ENCODE measurements at regions not wholly inside any gene's neighbourhood (a gene's known extent, or its start where the extent isn't known, plus 50 kb on each side); places are given as distances from the start of the nearest gene placed in this dataset.

DNA sequence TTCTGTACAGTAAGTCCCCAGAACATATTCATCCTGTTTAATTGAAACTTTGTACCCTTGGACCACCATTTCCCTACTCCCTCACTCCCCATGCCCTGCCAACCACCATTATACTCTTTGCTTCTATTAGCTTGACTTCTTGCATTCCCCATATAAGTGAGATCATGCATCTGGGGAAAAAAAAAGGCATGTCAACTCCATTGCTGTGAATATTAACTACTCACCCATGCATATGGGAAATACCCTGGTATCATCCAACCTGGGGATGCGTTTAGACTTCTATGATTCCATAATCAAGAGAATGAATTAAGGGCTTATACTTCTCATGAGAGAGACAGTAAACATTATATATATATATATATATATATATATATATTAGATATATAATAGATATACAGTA, 659.4 kb upstream of the C9orf72 start:
- TF ChIP-seq CTCF (IDR thresholded peaks at IDR 0.05; ENCODE audit: low read length, missing control alignments) = no peak

GRCh38 chr9:28234133-28234893, 661.0 kb upstream of the C9orf72 start:
- H3K4me3 ChIP-seq (replicated peaks; ENCODE audit: low read depth, low read length) = no peak overlapping the region
- no peak for DNase-seq (ENCODE audit: low read depth)
- TF ChIP-seq CTCF (IDR thresholded peaks at IDR 0.05; ENCODE audit: low read length, missing control alignments) = no peak

More for the DNA sequence above, 659.4 kb upstream of the C9orf72 start:
- no peak overlapping the region for H3K4me3 ChIP-seq (replicated peaks; ENCODE audit: low read depth, low read length)
- DNase-seq (ENCODE audit: low read depth) = no peak

- H3K4me3 ChIP-seq (replicated peaks; ENCODE audit: low read depth, low read length) = no peak overlapping the region
- DNase-seq (ENCODE audit: low read depth) = peak; percentile 32
- TF ChIP-seq CTCF (IDR thresholded peaks at IDR 0.05; ENCODE audit: low read length, missing control alignments) = no peak
These were observed 661.6 kb upstream of the C9orf72 start for GRCh38 chr9:28234894-28235277.

GRCh38 chr9:28249424-28249823, 676.1 kb upstream of the C9orf72 start:
- no peak for TF ChIP-seq CTCF (IDR thresholded peaks at IDR 0.05; ENCODE audit: low read length, missing control alignments)
- no peak overlapping the region for H3K4me3 ChIP-seq (replicated peaks; ENCODE audit: low read depth, low read length)
- DNase-seq (ENCODE audit: low read depth) = no peak

DNA sequence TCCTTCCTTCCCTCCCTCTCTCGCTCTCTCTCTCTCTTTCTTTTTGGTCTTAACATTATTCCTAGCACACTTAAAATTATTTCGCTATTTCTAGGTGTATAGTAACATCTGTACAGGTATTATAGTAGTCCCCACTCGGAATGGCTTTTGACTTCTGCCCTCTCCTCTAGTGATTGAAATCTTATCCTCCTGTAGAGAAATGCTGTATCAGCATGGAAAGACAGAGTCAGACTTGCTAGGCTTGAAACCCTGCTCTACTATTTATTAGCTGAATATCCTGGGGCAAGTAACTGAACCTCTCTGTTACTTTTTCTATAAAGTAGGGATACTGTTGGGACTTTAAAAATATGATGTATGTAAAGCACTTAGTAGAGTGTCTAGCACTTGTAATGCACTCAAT, 681.9 kb upstream of the C9orf72 start:
- no peak for DNase-seq (ENCODE audit: low read depth)
- no peak overlapping the region for H3K4me3 ChIP-seq (replicated peaks; ENCODE audit: low read depth, low read length)
- TF ChIP-seq CTCF (IDR thresholded peaks at IDR 0.05; ENCODE audit: low read length, missing control alignments) = no peak

DNA sequence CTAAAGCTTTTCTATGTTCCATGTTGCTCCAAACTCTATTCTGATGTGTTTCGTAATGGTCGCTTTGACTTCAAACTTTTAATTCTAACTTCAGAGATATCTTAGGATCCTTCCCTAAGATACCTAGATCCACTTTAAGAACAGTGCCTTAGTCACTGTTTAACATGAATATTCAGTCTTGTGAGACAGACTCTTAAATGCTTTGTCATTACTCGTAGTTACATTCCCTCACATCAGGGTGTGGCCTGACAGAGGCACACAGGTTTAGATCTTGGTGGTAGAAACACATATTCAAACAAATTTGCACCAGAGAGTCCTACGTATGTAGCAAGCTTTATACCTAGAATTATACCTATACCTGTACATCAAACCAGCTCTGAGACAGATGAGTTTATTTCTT, 687.0 kb upstream of the C9orf72 start:
- H3K4me3 ChIP-seq (replicated peaks; ENCODE audit: low read depth, low read length) = no peak overlapping the region
- no peak for TF ChIP-seq CTCF (IDR thresholded peaks at IDR 0.05; ENCODE audit: low read length, missing control alignments)
- DNase-seq (ENCODE audit: low read depth) = no peak

DNA sequence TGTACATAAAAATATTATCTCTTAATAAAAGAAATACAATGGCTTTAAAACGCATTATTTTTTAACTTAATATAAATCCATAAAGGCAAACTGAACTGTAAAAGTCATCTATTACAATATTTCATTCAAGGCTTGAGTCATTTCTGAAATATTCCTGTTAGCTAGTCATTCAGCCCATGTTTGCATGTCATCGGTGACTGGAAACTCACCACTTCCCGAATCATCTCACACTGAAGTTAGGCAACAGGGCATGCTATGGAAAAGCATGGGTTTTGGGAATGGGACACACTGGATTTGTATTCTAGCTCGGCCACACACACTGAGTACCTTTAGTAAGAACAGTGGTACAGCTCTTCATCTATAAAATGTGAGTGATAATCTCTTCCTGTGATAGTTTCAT, 691.1 kb upstream of the C9orf72 start:
- H3K4me3 ChIP-seq (replicated peaks; ENCODE audit: low read depth, low read length) = no peak overlapping the region
- peak; percentile 3 for DNase-seq (ENCODE audit: low read depth)
- TF ChIP-seq CTCF (IDR thresholded peaks at IDR 0.05; ENCODE audit: low read length, missing control alignments) = no peak

Data from fibroblast of pulmonary artery (primary cell).